Inferior parietal cortex (tissue), 1 donor: ENCODE measurements at regions not wholly inside any gene's neighbourhood (a gene's known extent, or its start where the extent isn't known, plus 50 kb on each side); places are given as distances from the start of the nearest gene placed in this dataset.

Experiments
- DNase-seq: peaks from one replicate; pipeline ENCODE4 v3.0.0-alpha.2; 2016; ENCODE audit errors: extremely low spot score

DNA sequence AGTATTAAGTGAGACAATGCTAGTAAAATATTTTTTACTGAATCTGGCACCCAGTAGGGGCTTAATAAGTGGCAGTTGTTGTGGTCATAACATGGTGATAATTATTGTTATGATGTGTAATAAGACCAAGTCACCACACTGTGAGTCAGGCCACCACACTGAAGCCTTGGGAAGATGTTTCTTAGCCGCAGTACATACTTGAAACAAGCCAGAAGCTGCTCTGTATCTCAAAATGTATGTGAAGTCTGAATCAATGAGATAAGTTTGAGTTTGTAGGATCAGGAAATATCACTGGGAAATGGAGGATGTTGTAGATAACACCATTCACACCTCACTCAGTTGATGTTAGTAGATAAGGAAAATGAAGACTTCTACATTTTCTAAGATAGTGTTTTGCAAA is 51.3 kb upstream of the PTPN3 start:
- no peak for DNase-seq

- no peak for DNase-seq
Measured at GRCh38 chr9:109551651-109552050, 53.5 kb upstream of the PTPN3 start.

DNA sequence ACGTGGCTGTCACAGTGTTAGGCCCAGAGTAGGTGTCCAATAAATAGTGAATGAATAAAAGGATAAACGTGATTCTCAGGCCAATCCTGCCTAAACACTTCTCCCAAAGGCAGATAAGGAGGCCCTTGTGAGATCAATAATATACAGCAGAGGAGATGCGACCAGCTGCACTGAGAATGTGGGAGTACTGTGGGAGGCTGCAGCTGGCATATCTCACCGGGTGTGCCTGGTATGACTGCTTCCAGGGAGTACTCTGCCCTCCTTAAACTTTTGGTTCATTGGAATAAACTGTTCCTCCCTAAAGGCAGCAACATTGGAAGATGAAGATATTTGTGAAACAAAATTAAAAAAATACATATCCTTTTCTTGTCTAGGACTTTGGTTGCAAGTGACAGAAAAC is 57.1 kb upstream of the PTPN3 start:
- DNase-seq, result no peak

DNA sequence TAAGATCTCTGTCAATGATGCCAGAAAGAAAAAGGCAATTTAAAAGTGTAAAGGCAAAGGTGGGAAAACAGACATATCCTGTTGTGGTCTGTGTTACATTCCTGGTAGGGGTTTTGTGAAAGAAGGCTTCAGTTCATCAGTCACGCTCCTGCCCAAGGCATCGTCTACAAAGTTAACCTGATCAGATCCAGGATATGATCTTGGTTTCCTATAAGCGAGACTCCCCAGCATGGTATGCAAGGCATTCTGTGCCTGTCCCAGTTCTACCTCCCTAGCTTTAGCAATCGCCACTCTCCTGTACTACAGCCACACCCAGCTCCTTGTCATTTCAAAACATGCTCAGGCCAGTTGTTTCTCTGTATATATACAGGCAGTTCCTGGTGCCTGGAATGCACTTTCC is 58.0 kb upstream of the PTPN3 start:
- no peak for DNase-seq

- DNase-seq, result no peak
Measured at GRCh38 chr9:109556786-109557185, 58.7 kb upstream of the PTPN3 start.

- no peak for DNase-seq
Measured at GRCh38 chr9:109557481-109557880, 59.4 kb upstream of the PTPN3 start.

- no peak for DNase-seq
Measured at GRCh38 chr9:109558718-109559151, 60.6 kb upstream of the PTPN3 start.

DNA sequence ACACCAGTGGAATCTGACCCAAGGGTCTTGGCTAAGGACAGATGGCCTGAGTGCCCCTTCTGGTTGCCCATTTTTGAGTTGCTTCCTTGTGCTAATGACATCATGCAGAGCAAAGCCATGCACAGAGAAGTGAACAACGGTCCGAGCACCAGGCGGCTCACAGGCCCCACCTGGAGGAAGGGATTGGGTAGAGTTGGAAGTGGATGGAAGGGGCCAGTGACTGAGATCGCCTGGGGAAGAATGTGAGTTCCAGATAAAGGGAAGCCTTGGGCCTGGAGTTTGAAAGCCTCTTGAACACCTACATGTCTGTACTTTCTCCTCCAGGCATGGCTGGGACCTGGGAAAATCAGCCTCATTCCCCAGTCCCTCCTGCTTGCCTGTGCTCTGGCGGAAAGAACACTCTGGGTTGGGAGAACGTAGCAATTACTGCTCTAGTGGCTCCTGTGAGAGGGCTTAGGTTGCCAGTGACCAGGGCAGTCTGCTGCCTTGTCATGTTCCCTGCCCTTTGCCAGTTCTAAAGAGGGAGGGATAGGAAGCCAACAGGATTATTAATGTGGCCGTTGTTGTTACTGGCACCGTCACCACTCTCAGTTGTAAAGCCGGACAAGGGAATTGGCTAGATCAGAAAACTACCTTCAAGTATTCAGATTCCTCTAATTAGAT is 62.5 kb upstream of the PTPN3 start:
- no peak for DNase-seq

GRCh38 chr9:109561137-109561536 is 63.0 kb upstream of the PTPN3 start:
- no peak for DNase-seq

GRCh38 chr9:109568089-109568488 is 70.0 kb upstream of the PTPN3 start:
- no peak for DNase-seq

DNA sequence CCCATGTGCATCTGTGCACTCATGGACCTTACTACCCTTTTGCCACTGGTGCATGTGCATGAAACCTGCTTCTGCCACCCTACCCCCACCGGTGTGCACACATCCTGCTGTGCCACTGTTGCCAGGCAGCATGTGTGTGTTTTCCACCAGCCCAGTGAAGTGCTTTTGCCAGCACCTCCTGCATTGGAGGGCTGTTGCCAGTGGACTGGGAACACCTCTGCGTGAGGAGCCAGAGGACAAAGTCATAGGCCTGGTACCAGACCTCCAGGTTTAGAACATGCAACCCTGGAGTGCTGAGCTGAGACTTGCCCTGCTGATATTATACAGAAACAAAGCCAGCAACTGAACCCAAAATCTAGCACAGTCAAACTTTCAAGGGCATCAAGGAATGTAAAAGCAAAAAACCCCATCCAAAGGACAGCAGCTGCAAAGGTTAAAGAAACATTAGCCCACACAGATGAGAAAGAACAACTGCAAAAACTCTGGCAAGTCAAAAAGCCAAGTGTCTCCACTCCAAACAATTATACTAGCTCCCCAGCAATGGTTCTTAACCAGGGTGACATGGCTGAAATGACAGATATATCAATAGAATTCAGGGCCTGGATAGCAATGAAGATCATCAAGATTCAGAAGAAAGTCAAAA is 70.6 kb upstream of the PTPN3 start:
- DNase-seq, result no peak

DNA sequence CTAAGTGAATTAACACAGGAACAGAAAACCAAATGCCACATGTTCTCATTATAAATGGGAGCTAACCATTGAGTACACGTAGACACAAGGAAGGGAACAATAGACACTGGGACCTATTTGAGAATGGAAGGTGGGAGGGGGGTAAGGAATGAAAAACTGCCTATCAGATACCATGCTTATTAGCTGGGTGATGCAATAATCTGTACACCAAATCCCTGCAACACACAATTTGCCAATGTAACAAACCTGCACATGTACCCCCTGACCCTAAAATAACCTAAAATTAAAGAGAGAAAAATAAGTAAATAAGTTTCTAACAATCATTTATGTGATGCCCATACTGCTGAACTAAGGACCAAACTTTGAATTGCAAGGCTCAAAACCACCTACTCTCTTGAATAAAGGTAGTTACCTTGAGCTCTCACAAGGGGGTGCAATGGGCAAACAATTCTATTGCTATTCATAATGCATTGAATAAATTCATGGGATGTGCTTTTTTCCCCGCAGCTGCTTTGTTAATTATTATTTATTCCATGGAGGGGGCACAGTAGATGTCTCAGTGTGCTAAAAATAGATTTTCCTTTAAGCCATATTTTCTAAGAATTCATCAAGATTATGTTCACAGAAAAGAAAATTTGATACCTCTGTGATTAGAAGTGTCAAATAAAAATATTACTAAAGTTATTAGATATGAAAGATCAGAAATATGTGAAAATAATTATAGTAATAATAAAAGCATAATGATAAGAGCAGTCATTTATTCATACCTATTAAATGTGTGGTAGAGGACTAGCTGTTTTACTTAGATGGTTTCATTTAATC is 76.2 kb upstream of the PTPN3 start:
- DNase-seq, result peak; percentile 84

DNA sequence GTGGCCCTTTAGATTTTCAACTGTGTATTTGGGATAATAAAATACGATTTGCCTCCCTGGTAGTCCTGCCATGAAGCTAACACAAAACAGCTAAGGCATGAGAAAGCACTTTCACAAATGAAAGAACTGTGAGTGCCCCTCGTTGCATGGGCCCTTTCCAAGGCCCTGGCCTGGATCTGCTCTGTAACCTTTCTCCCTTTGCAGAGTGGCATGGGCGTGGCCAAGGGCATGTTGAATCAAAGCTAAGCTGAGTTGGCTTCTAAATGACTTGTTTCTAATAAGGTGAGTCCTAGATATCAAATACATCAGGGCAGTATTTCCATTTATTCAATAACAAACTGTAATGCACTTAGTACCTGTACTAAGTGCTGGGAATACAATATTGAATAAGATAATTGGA is 78.7 kb upstream of the PTPN3 start:
- DNase-seq, result no peak

GRCh38 chr9:109579191-109579948 is 81.3 kb upstream of the PTPN3 start:
- no peak for DNase-seq

- no peak for DNase-seq
Measured at GRCh38 chr9:109582386-109582785, 84.3 kb upstream of the PTPN3 start.

DNA sequence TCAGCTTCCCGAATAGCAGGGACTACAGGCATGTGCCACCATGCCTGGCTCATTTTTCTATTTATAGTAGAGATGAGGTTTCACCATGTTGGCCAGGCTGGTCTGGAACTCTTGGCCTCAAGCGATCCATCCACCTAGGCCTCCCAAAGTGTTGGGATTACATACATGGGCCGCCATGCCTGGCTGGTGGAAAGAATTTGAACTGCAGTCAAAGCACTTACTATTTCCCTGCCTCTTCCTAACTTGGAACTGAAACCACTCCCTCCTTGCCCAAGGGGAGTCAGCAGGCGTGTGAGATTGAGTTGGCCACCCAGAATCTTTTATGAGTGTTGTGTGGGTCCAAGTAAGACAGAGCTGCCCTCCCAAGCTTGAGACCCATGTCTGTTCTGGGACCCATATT is 86.1 kb upstream of the PTPN3 start:
- no peak for DNase-seq

GRCh38 chr9:109585796-109586195 is 87.7 kb upstream of the PTPN3 start:
- DNase-seq, result no peak

- no peak for DNase-seq
Measured at GRCh38 chr9:109586993-109587392, 88.9 kb upstream of the PTPN3 start.

DNA sequence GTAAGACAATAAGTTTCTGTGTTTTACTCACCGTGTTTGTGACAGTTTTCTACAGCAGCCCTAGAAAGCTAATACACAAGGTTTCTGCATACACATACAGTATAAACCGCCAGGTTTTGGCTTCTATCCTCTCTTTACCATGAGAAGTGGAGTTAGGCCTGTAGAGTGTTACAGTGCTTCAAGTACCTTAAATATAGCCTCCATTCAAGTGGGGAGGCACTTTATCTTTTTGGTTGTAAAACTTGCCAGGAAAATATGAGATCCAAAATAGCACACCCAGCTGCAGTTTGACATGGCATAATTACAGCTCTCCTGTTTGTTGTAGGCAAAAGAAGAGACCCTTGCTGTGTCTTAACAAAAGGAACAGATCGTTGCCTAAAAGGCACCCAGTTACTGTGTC is 90.3 kb upstream of the PTPN3 start:
- DNase-seq, result no peak

DNA sequence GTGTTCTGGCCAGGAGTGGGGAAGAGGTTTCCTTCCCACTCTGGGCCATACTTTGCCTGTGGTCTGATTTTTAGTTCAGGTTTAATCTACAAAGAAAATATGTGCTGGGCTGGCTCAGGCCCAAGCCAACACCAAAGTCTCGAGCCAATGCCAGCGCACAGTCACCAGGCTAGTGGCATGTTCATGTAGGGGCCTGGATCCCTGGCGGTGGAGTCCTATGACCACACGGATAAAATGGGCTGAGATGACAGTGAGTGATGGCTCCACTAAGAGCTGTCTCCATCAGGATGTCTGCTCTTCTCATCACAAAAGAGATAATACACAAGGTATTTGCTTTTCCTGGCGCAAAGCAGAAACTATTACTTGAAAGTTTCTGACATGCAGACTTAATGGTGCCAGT is 92.9 kb upstream of the PTPN3 start:
- no peak for DNase-seq

DNA sequence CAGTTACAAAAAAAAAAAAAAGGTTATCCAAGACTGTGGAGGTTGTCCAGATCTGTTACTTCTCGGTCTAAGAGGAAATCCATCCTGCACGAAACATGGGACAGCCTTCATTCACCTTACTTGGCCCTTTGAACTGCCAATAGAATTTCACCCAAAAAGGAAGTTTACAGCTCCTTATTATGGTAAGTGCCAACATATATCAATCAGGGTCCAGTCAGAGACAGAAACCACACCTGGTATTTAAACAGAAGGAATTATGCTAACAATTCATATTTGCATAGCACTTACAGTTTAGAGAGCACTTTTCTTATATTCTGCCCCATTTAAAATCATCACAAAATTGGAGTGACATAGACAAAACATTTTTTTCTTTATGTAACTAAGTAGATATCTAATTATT is 93.6 kb upstream of the PTPN3 start:
- no peak for DNase-seq

- no peak for DNase-seq
Measured at GRCh38 chr9:109593612-109594011, 95.5 kb upstream of the PTPN3 start.
